ENCODE measurements at regions not wholly inside any gene's neighbourhood (a gene's known extent, or its start where the extent isn't known, plus 50 kb on each side); places are given as distances from the start of the nearest gene placed in this dataset.
"Not testable (repeated sequence)": the region's sequence is repeated elsewhere in the genome, so short reads cannot be mapped to it uniquely, and the experiment has no call there.

DNA sequence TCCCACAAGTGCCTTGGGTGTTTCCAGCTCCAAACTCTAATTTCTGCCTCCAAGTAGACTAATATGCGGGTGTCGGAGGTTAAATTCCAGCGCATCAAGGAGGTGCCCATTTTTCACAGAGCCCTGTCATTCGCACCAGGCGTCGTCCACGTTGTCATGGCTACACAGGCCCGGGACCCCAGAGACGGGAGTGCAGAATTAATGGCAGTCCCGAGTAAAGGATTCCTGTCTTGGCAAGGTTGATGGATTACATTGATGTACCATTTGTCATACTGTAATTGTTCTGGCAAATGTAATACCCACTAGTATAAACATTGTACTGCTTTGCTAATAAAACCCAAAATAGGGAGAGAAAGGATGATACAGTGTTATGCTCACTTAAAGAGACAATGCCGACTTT, 222.9 kb upstream of the MYL2 start:
- no peak for ATAC-seq (ENCODE audit: low read depth)
- H3K27me3 Mint-ChIP-seq: peaks cover 2% of the 10 kb centered on the region
- no peaks in the 10 kb centered on the region for H3K36me3 Mint-ChIP-seq

DNA sequence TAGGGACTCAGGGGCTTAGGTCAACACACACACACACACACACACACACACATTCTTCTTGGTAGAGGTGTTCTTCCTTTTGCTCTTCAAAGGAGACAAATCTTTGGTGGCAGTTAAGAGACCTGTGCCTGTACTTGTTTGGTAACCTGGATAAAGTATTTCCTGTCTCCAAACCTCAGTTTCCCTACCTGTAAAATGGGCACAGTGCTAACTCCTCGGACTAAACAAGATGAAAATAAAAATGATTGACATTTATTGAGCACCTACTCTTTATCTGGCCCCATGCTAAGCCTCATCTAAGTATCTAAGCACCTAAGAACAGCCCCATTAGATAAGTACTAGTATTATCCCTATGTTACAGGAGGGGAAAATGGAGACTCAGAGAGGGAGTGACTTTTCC, 220.8 kb upstream of the MYL2 start:
- H3K4me1 Mint-ChIP-seq: no peaks in the 10 kb centered on the region
- DNase-seq (no peak), ATAC-seq (ENCODE audit: low read depth) (no peak)
- no peaks in the 10 kb centered on the region for H3K9me3 Mint-ChIP-seq
- H3K4me3 Mint-ChIP-seq: no peak overlapping the region
- POLR2A ChIA-PET: no interaction called here
- peaks cover 2% of the 10 kb centered on the region for H3K27me3 Mint-ChIP-seq
- no peaks in the 10 kb centered on the region for H3K36me3 Mint-ChIP-seq
- H3K27ac Mint-ChIP-seq: no peak overlapping the region

More for the DNA sequence above, 222.9 kb upstream of the MYL2 start:
- POLR2A ChIA-PET: no interaction called here
- no peak for DNase-seq
- Mint-ChIP-seq H3K27ac (no peak overlapping the region), H3K9me3 (no peaks in the 10 kb centered on the region), H3K4me3 (no peak overlapping the region), H3K4me1 (no peaks in the 10 kb centered on the region)

- Mint-ChIP-seq H3K9me3 (peaks cover 6% of the 10 kb centered on the region), H3K4me3 (no peak overlapping the region), H3K4me1 (no peaks in the 10 kb centered on the region), H3K27ac (no peak overlapping the region), H3K27me3 (peaks cover 2% of the 10 kb centered on the region), H3K36me3 (peaks cover 3% of the 10 kb centered on the region)
- ATAC-seq (ENCODE audit: low read depth) (no peak), DNase-seq (no peak)
- POLR2A ChIA-PET: no interaction called here
Measured at GRCh38 chr12:111138016-111138415, 217.6 kb upstream of the MYL2 start.

GRCh38 chr12:111135293-111135832, 215.0 kb upstream of the MYL2 start:
- no peak for DNase-seq
- no peak overlapping the region for H3K4me3 Mint-ChIP-seq
- ATAC-seq (ENCODE audit: low read depth): no peak
- peaks cover 3% of the 10 kb centered on the region for H3K36me3 Mint-ChIP-seq
- peaks cover 6% of the 10 kb centered on the region for H3K9me3 Mint-ChIP-seq
- POLR2A ChIA-PET: no interaction called here
- peaks cover 2% of the 10 kb centered on the region for H3K27me3 Mint-ChIP-seq
- H3K4me1 Mint-ChIP-seq: no peaks in the 10 kb centered on the region
- H3K27ac Mint-ChIP-seq: no peak overlapping the region

- Mint-ChIP-seq H3K27ac (no peak overlapping the region), H3K27me3 (no peaks in the 10 kb centered on the region), H3K4me1 (no peaks in the 10 kb centered on the region), H3K9me3 (peaks cover 6% of the 10 kb centered on the region), H3K4me3 (no peak overlapping the region), H3K36me3 (peaks cover 3% of the 10 kb centered on the region)
- DNase-seq: no peak
- ATAC-seq (ENCODE audit: low read depth): no peak
- POLR2A ChIA-PET: no interaction called here
Measured at GRCh38 chr12:111130336-111130735, 210.0 kb upstream of the MYL2 start.

GRCh38 chr12:111129149-111129767, 208.9 kb upstream of the MYL2 start:
- Mint-ChIP-seq H3K36me3 (no peaks in the 10 kb centered on the region), H3K27me3 (no peaks in the 10 kb centered on the region), H3K4me3 (no peak overlapping the region), H3K9me3 (peaks cover 4% of the 10 kb centered on the region), H3K27ac (no peak overlapping the region), H3K4me1 (no peaks in the 10 kb centered on the region)
- ATAC-seq (ENCODE audit: low read depth): no peak
- POLR2A ChIA-PET: no interaction called here
- DNase-seq: no peak

GRCh38 chr12:111126331-111126730, 206.0 kb upstream of the MYL2 start:
- H3K27me3 Mint-ChIP-seq: no peaks in the 10 kb centered on the region
- POLR2A ChIA-PET: no interaction called here
- no peak overlapping the region for H3K4me3 Mint-ChIP-seq
- no peak for DNase-seq
- no peaks in the 10 kb centered on the region for H3K4me1 Mint-ChIP-seq
- ATAC-seq (ENCODE audit: low read depth): no peak
- H3K9me3 Mint-ChIP-seq: no peaks in the 10 kb centered on the region
- no peak overlapping the region for H3K27ac Mint-ChIP-seq
- no peaks in the 10 kb centered on the region for H3K36me3 Mint-ChIP-seq

GRCh38 chr12:111124183-111124582, 203.8 kb upstream of the MYL2 start:
- H3K4me1 Mint-ChIP-seq: no peaks in the 10 kb centered on the region
- POLR2A ChIA-PET: no interaction called here
- H3K27ac Mint-ChIP-seq: no peak overlapping the region
- H3K27me3 Mint-ChIP-seq: no peaks in the 10 kb centered on the region
- no peaks in the 10 kb centered on the region for H3K9me3 Mint-ChIP-seq
- no peak overlapping the region for H3K4me3 Mint-ChIP-seq
- DNase-seq (no peak), ATAC-seq (ENCODE audit: low read depth) (no peak)
- H3K36me3 Mint-ChIP-seq: no peaks in the 10 kb centered on the region

- no peak for DNase-seq
- ATAC-seq (ENCODE audit: low read depth): no peak
- no peak overlapping the region for H3K4me3 Mint-ChIP-seq
- no peaks in the 10 kb centered on the region for H3K36me3 Mint-ChIP-seq
- no peaks in the 10 kb centered on the region for H3K4me1 Mint-ChIP-seq
- no peak overlapping the region for H3K27ac Mint-ChIP-seq
- no peaks in the 10 kb centered on the region for H3K27me3 Mint-ChIP-seq
- H3K9me3 Mint-ChIP-seq: no peaks in the 10 kb centered on the region
- POLR2A ChIA-PET: no interaction called here
Measured at GRCh38 chr12:111123390-111123789, 203.0 kb upstream of the MYL2 start.

DNA sequence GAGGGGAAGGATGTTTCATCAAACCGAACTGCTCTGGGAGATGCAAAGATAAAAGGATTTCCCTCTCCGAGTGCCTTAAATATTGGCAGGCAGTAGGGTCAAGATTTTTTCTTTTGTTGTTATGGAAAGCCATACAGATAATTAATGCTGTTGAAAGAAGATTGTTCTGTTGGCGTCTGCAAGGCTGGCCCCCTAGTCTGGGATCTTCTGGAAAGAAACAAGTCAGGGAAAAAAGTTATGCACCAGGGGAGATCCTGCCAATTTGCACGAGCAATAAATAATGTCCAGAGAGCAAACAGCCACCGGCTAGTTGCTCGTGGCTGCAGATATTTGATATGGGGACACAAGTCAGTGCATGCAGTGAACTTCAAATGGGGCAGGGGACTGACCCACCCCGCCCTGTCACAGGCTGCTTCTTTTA, 202.1 kb upstream of the MYL2 start:
- DNase-seq: no peak
- Mint-ChIP-seq H3K4me3 (no peak overlapping the region), H3K27me3 (no peaks in the 10 kb centered on the region), H3K4me1 (no peaks in the 10 kb centered on the region), H3K27ac (no peak overlapping the region), H3K36me3 (no peaks in the 10 kb centered on the region), H3K9me3 (no peaks in the 10 kb centered on the region)
- ATAC-seq (ENCODE audit: low read depth): no peak
- POLR2A ChIA-PET: no interaction called here

GRCh38 chr12:111121840-111122239, 201.5 kb upstream of the MYL2 start:
- H3K27me3 Mint-ChIP-seq: no peaks in the 10 kb centered on the region
- no peaks in the 10 kb centered on the region for H3K9me3 Mint-ChIP-seq
- POLR2A ChIA-PET: no interaction called here

DNA sequence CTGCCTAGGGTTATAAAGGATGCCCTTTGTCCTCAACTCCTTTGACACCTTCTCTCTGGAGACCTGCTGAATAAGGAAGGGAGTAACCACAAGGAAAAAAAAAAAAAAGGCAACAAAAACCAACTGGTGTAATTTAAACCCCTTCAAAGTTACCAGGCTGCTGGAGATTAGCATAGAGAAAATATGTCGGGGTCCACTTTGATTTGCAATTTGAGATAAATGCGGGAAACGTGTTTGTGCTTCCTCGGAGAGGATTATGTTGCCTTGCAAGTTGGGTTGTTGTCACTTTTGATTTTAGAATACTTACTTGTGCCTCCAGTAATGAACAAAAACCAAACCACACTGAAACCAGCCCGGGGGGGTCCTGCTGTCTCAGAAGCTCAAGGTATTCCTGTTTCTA, 200.2 kb upstream of the MYL2 start:
- POLR2A ChIA-PET: no interaction called here
- no peak overlapping the region for H3K4me3 Mint-ChIP-seq

More at GRCh38 chr12:111121840-111122239, 201.5 kb upstream of the MYL2 start:
- DNase-seq: no peak
- ATAC-seq (ENCODE audit: low read depth): no peak
- Mint-ChIP-seq H3K36me3 (no peaks in the 10 kb centered on the region), H3K27ac (no peak overlapping the region), H3K4me3 (no peak overlapping the region), H3K4me1 (no peaks in the 10 kb centered on the region)

DNA sequence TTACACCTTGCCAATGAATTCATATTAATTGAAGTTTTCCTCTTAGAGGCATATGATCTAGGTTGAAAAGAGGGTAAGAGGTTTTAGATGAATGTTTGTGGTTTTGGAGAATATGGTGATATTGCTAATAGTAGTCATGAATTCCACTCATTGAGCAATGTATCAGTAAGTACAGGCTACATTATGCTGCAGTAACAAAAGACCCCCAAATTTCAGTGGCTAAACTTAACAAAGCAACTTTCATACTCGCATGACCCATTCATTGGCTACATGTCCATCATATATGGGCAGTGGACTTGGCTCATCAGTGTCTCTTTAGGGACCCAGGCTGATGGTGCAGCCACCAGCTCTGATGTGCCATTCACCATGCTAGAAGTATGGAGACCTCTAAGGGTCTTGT, 196.6 kb upstream of the MYL2 start:
- H3K36me3 Mint-ChIP-seq: no peaks in the 10 kb centered on the region
- no peak for DNase-seq
- no peaks in the 10 kb centered on the region for H3K9me3 Mint-ChIP-seq
- no peak for ATAC-seq (ENCODE audit: low read depth)
- H3K4me1 Mint-ChIP-seq: no peaks in the 10 kb centered on the region
- H3K4me3 Mint-ChIP-seq: no peak overlapping the region
- POLR2A ChIA-PET: no interaction called here
- H3K27me3 Mint-ChIP-seq: peaks cover 7% of the 10 kb centered on the region
- no peak overlapping the region for H3K27ac Mint-ChIP-seq

More for the DNA sequence above, 200.2 kb upstream of the MYL2 start:
- no peaks in the 10 kb centered on the region for H3K4me1 Mint-ChIP-seq
- no peaks in the 10 kb centered on the region for H3K36me3 Mint-ChIP-seq
- no peaks in the 10 kb centered on the region for H3K9me3 Mint-ChIP-seq
- ATAC-seq (ENCODE audit: low read depth) (no peak), DNase-seq (no peak)
- H3K27ac Mint-ChIP-seq: no peak overlapping the region
- H3K27me3 Mint-ChIP-seq: no peaks in the 10 kb centered on the region

DNA sequence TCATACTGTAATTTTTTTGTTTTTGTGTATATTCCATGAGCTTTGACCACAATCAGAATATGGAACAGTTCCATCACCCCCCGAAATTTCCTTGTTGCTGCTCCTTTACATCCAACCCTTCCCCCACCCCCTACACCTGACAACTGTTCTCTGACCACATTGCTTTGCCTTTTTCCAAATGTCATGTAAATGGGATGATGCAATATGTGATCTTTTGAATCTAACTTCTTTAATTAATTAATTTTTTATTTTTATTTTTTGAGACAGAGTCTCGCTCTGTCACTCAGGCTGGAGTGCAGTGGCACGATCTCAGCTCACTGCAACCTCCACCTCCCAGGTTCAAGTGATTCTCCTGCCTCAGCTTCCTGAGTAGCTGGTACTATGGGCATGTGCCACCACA, 192.9 kb upstream of the MYL2 start:
- DNase-seq; H3K4me1 Mint-ChIP-seq; H3K27ac Mint-ChIP-seq; H3K9me3 Mint-ChIP-seq; ATAC-seq (ENCODE audit: low read depth); H3K36me3 Mint-ChIP-seq; POLR2A ChIA-PET; H3K4me3 Mint-ChIP-seq: not testable (repeated sequence)
- H3K27me3 Mint-ChIP-seq: peaks cover 11% of the 10 kb centered on the region

Data from activated naive CD8-positive, alpha-beta T cell treated with anti-CD3 and anti-CD28 coated beads, Interleukin-2, amount 10 ng/mL, durations not matched to agents 7 days and 5 days (primary cell).